ENCODE measurements at regions not wholly inside any gene's neighbourhood (a gene's known extent, or its start where the extent isn't known, plus 50 kb on each side); places are given as distances from the start of the nearest gene placed in this dataset.

- H3K4me1 Mint-ChIP-seq (ENCODE audit: low read depth, unreplicated experiment), result no peaks in the 10 kb centered on the region
- Histone ChIP-seq H3K27me3 (ENCODE audit: insufficient read depth, low read length) (no peaks in the 10 kb centered on the region), H3K4me2 (ENCODE audit: low read length) (no peak overlapping the region), H3K27ac (ENCODE audit: low read depth, low read length) (no peak overlapping the region), H3K79me2 (ENCODE audit: insufficient read depth, low read length) (no peaks in the 10 kb centered on the region), H3K36me3 (ENCODE audit: insufficient read depth, low read length) (no peaks in the 10 kb centered on the region), H2AFZ (ENCODE audit: low read depth, low read length) (no peak overlapping the region), H4K20me1 (ENCODE audit: insufficient read depth, low read length) (no peaks in the 10 kb centered on the region), H3K9ac (ENCODE audit: low read length) (no peak overlapping the region), H3K9me3 (ENCODE audit: insufficient read depth, low read depth, low read length) (no peaks in the 10 kb centered on the region), H3K4me1 (ENCODE audit: insufficient read depth, low read length) (no peaks in the 10 kb centered on the region), H3K4me3 (ENCODE audit: insufficient read depth, low read depth, low read length) (no peak overlapping the region)
- TF ChIP-seq CTCF (IDR thresholded peaks at IDR 0.05; ENCODE audit: insufficient read depth, low read depth, low read length) (no peak), EZH2 (IDR thresholded peaks at IDR 0.05; ENCODE audit: insufficient read depth, low read length) (no peak)
- FAIRE-seq (no peak), DNase-seq (ENCODE audit: low read depth) (no peak)
- no peaks in the 10 kb centered on the region for H3K27me3 Mint-ChIP-seq (ENCODE audit: low read depth, unreplicated experiment)
- peaks cover 7% of the 10 kb centered on the region for H3K9me3 Mint-ChIP-seq (ENCODE audit: unreplicated experiment)
- no peak overlapping the region for H3K4me3 Mint-ChIP-seq (ENCODE audit: unreplicated experiment)
- no peak overlapping the region for H3K27ac Mint-ChIP-seq (ENCODE audit: unreplicated experiment)
- no peaks in the 10 kb centered on the region for H3K36me3 Mint-ChIP-seq (ENCODE audit: low read depth, unreplicated experiment)
Observed at GRCh38 chr4:60565558-60565957, 634.6 kb upstream of the ADGRL3 start.

- DNase-seq (ENCODE audit: low read depth) (no peak), FAIRE-seq (no peak)
- Mint-ChIP-seq H3K27ac (ENCODE audit: unreplicated experiment) (no peak overlapping the region), H3K9me3 (ENCODE audit: unreplicated experiment) (no peaks in the 10 kb centered on the region), H3K4me1 (ENCODE audit: low read depth, unreplicated experiment) (no peaks in the 10 kb centered on the region), H3K4me3 (ENCODE audit: unreplicated experiment) (no peak overlapping the region), H3K27me3 (ENCODE audit: low read depth, unreplicated experiment) (no peaks in the 10 kb centered on the region), H3K36me3 (ENCODE audit: low read depth, unreplicated experiment) (no peaks in the 10 kb centered on the region)
- Histone ChIP-seq H3K9me3 (ENCODE audit: insufficient read depth, low read depth, low read length) (no peaks in the 10 kb centered on the region), H3K4me2 (ENCODE audit: low read length) (no peak overlapping the region), H3K4me3 (ENCODE audit: insufficient read depth, low read depth, low read length) (no peak overlapping the region), H2AFZ (ENCODE audit: low read depth, low read length) (no peak overlapping the region), H3K27me3 (ENCODE audit: insufficient read depth, low read length) (no peaks in the 10 kb centered on the region), H3K4me1 (ENCODE audit: insufficient read depth, low read length) (no peaks in the 10 kb centered on the region), H3K27ac (ENCODE audit: low read depth, low read length) (no peak overlapping the region), H4K20me1 (ENCODE audit: insufficient read depth, low read length) (no peaks in the 10 kb centered on the region), H3K79me2 (ENCODE audit: insufficient read depth, low read length) (no peaks in the 10 kb centered on the region), H3K36me3 (ENCODE audit: insufficient read depth, low read length) (no peaks in the 10 kb centered on the region), H3K9ac (ENCODE audit: low read length) (no peak overlapping the region)
- TF ChIP-seq EZH2 (IDR thresholded peaks at IDR 0.05; ENCODE audit: insufficient read depth, low read length) (no peak), CTCF (IDR thresholded peaks at IDR 0.05; ENCODE audit: insufficient read depth, low read depth, low read length) (no peak)
Observed at GRCh38 chr4:60575336-60575735, 624.8 kb upstream of the ADGRL3 start.

GRCh38 chr4:60579335-60579734, 620.8 kb upstream of the ADGRL3 start:
- no peaks in the 10 kb centered on the region for H3K79me2 ChIP-seq (ENCODE audit: insufficient read depth, low read length)
- Mint-ChIP-seq H3K4me1 (ENCODE audit: low read depth, unreplicated experiment) (no peaks in the 10 kb centered on the region), H3K4me3 (ENCODE audit: unreplicated experiment) (no peak overlapping the region), H3K9me3 (ENCODE audit: unreplicated experiment) (no peaks in the 10 kb centered on the region), H3K27ac (ENCODE audit: unreplicated experiment) (no peak overlapping the region), H3K36me3 (ENCODE audit: low read depth, unreplicated experiment) (no peaks in the 10 kb centered on the region), H3K27me3 (ENCODE audit: low read depth, unreplicated experiment) (no peaks in the 10 kb centered on the region)
- no peak overlapping the region for H3K9ac ChIP-seq (ENCODE audit: low read length)
- no peak overlapping the region for H3K27ac ChIP-seq (ENCODE audit: low read depth, low read length)
- H3K4me2 ChIP-seq (ENCODE audit: low read length), result no peak overlapping the region
- no peaks in the 10 kb centered on the region for H3K36me3 ChIP-seq (ENCODE audit: insufficient read depth, low read length)
- no peak overlapping the region for H2AFZ ChIP-seq (ENCODE audit: low read depth, low read length)
- H3K9me3 ChIP-seq (ENCODE audit: insufficient read depth, low read depth, low read length), result no peaks in the 10 kb centered on the region
- FAIRE-seq (no peak), DNase-seq (ENCODE audit: low read depth) (no peak)
- TF ChIP-seq EZH2 (IDR thresholded peaks at IDR 0.05; ENCODE audit: insufficient read depth, low read length) (no peak), CTCF (IDR thresholded peaks at IDR 0.05; ENCODE audit: insufficient read depth, low read depth, low read length) (no peak)
- no peaks in the 10 kb centered on the region for H3K27me3 ChIP-seq (ENCODE audit: insufficient read depth, low read length)
- no peak overlapping the region for H3K4me3 ChIP-seq (ENCODE audit: insufficient read depth, low read depth, low read length)
- H4K20me1 ChIP-seq (ENCODE audit: insufficient read depth, low read length), result no peaks in the 10 kb centered on the region
- H3K4me1 ChIP-seq (ENCODE audit: insufficient read depth, low read length), result no peaks in the 10 kb centered on the region

Measured in astrocyte (in vitro differentiated cells and primary cell).